Right hindlimb (tissue), 1 donor: ENCODE measurements at regions not wholly inside any gene's neighbourhood (a gene's known extent, or its start where the extent isn't known, plus 50 kb on each side); places are given as distances from the start of the nearest gene placed in this dataset.

Experiments
- DNase-seq: peaks from one replicate; pipeline ENCODE4 v3.0.0-alpha.2; 2018

GRCh38 chr13:73779881-73780280, 354.3 kb downstream of the KLF12 start:
- DNase-seq: no peak

DNA sequence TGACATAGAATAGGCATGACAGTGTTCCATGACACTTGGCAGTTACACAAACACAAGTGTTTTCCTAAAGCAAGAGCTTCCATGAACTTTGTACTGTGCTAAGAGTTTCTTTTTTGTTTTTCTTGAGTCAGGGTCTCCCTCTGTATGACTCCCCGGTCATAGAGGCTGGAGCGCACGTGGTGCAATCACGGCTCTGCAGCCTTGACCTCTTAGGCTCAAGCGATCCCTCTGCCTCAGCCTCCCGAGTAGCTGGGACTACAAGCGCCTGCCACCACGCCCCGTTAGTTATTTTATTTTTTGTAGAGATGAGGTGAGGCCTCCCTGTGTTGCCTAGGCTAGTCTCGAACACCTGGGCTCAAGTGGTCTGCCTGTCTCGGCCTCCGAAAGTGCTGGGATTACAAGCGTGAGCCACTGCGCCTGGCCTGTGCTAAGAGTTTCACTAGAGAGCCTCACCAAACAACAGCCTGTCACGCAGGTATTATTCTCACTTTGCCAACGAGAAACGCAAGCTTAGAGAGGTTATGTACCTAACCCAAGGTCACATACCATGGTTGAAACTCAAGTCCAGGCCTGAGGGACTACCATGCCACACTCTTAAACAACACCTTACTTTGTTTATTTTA, 355.9 kb downstream of the KLF12 start:
- no peak for DNase-seq

DNA sequence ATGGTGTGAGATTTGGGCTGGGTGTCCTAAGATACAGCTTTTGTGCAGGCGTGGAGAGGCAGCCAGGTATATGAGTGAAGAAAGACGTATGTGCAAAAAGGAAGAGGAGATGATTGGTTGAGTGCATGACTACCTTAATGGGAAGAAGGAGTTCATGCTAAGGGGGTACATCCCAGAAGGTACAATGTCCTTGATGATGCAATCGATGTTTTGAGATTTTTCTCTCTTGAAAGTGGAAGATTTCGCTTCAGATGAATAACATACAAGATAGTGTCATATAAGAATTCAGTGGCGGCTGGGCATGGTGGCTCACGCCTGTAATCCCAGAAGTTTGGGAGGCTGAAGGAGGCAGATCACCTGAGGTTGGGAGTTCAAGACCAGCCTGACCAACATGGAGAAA, 357.1 kb downstream of the KLF12 start:
- no peak for DNase-seq

- no peak for DNase-seq
Observed at GRCh38 chr13:73776151-73776785, 357.9 kb downstream of the KLF12 start.

GRCh38 chr13:73773168-73773549, 361.0 kb downstream of the KLF12 start:
- no peak for DNase-seq

GRCh38 chr13:73772449-73773167, 361.6 kb downstream of the KLF12 start:
- DNase-seq: no peak

GRCh38 chr13:73767747-73768315, 366.4 kb downstream of the KLF12 start:
- DNase-seq: no peak

DNA sequence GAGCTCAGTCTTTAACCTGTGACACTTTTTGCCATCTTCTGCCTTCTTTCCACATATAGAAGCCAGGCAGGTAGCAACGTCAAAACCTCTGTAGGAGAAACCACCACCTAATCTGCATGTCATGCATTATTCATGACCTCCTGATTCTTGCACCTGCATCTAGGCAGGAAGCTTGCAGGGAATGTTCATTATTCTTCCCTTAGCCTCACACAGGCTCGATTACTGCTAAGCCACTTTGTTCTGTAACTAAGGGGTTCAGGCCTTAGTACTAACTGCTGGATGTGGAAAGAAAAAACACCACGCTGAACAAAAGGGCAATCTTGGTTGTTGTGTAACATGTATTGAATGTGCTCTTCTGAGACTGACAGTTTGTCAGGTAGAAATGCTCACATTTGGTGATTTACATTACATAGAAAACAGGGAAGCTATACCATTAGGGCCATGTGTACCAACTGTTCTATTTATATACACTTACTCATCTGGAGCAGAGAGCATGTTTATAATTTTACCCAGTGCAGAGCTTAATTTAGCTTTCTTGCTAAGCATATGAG, 366.9 kb downstream of the KLF12 start:
- no peak for DNase-seq

DNA sequence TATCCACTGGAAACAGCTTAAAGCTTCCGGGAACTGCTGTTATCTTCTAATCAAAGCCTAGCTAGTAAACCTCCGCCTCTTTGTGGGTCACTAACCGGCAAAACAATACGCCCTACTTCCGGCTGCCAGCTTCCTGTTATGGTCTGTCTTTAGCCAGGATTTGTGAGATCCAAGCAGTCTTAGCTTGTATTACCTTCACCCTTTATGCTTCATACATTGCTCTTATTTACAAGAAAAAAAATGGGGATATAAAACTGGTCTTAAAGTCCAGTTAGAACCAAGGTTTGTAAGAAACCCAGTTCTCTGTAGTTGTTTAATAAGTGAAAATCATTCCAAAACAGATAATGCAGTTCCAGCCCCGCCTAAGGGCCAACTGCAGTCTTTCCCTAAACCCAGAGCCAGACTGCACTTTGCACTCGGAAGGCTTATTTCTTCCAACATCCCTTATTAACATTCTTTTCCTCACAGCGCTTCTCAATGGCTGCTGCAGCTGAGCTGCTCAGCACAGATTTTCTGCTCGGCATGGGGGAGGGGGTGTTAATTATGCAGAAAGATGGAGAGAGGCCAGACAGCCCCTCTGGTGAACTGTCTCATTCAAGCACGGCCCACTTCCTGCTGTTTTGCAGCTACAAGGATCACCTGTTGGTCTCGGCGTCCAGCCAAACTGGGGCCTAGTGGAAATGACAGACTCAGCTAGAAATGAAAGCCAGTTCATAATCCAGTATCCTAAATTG, 368.4 kb downstream of the KLF12 start:
- DNase-seq: peak; percentile 97

DNA sequence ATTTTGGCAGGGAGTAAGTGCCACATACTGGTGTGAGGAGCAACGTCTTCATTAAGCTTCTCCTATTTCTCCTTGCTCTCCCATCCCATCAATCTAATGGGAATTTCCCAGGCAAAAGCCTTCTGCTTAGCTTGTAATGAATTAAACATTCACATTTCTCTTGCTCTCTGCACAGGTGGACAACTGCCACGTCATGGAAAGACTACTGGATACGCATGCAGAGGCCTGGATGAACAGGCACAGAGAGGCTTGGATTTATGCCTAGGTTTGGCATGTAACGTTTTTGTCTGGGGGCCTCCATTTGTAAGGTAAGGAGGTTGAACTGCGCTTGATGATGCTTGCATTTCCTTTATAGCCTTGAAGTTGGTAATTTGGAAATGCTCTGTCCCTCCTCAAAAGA, 374.8 kb downstream of the KLF12 start:
- DNase-seq: peak; percentile 49

GRCh38 chr13:73757481-73758233, 376.5 kb downstream of the KLF12 start:
- no peak for DNase-seq

DNA sequence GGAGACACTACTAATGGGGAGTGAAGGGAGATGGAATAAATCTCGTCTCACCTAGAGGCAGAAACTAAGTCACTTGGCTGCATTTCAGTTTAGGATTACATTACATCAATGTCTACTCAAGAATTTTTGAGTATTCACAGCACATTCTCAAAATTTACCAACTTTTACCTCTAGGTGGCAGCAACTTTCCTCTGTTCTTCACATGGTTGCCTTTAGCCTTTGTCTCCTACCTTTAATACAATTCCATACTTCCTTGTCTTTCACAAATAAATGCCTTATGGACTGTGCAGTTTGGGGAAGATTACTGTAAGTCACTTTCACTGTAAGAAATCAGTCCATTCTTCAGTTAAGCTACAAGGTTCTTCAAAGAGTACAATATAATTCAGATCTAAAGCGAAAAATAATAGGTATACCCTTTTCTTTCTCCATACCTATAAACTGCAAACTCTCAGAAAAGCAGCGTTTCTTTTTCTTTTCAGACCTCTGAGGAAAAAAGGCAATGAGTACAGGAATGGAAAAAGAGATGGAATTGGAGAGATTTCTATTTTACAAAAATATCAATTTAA, 379.4 kb downstream of the KLF12 start:
- no peak for DNase-seq

- DNase-seq: no peak
Observed at GRCh38 chr13:73754241-73754640, 380.0 kb downstream of the KLF12 start.

- DNase-seq: no peak
Observed at GRCh38 chr13:73751290-73751689, 382.9 kb downstream of the KLF12 start.

DNA sequence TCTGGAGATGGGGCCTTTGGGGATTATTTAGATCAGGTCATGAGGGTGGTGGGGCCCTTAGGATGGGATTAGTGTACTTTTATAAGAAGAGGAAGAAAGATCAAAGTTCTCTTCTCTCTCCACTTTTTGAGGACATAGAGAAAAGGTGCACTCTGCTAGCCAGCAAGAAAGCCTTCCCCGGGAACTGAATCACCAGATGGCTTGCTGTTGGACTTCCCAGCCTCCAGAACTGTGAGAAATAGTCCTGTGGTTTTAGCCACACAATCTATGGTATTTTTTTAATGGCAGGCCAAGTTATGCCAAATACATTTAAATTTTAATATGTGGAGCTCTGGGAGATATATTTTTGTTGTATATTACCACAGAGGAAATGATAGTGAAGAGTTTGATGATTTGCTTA, 385.8 kb downstream of the KLF12 start:
- DNase-seq: no peak

- no peak for DNase-seq
Observed at GRCh38 chr13:73745190-73745589, 389.0 kb downstream of the KLF12 start.

- no peak for DNase-seq
Observed at GRCh38 chr13:73742982-73743381, 391.2 kb downstream of the KLF12 start.

DNA sequence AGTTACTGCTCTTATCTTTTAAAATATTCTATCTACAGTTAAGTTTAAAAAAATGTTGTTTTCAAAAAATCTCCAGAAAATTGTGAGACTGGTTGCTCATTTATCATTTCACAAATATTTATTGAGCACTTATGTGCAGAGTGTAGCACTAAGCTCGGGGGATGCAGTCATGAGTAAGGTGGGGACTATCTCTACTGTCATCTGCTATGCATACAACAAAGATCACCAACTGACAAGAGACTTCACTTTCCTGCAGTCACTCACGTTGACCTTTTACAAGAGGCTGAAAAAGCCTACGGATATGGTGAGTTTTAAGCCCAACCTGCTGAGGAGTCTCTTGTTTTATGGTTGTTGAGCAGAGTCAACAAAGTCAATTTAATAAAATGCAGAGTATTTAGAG, 392.5 kb downstream of the KLF12 start:
- no peak for DNase-seq

DNA sequence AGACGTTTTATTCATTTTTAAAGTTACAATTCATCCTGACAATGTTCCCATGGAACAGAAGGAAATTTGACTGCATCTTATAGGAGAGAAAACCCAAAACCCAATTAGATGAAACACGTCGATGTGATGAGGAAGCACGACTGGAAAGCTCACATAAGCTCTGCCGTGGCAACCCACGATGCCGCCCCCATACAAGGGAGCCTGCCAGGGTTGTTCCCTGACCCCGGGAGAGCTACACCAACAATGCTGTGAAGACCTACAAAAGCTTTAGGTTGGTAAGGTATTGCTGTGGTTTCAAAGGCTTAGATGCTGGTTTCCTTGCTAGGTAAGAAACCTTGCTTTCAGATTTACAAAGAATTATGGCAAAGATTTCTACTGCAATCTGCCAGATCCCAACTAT, 393.1 kb downstream of the KLF12 start:
- DNase-seq: no peak

DNA sequence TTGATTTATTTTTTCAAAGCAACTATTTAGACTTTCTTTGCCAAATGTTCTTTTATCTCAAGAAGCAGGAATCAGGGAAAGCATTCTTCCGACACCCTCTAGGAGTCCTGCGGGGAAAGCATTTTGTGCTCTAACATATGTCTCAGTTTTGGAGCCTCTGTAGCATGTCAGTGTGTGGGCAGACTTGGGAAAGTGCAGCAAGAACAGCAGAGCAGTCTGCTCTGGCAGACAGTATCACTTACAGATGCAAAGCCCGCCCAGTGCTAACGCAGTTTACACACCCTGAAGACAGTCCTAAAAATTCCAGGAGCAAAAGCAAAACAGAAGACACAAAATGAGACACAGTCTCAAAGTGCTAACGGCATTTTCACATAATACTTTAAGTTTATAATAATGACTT, 393.5 kb downstream of the KLF12 start:
- peak; percentile 37 for DNase-seq

DNA sequence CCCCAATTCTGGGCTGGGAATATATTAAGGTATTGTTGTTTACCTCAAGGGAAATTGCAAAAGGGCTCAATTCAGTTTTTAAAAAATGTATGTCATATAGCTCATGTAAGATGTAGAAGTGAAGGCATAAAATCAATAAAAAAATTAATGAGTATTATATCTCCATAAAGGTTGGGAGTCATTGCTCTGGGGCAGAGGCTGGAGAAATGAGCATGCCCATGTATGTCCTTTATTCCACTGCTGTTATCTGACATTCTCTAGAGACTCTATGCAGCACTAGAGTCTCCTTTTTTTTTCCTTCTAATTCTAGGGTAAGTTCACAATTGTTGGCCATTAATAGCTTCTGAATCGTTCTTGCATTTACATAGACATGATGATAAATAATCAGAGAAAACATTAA, 394.8 kb downstream of the KLF12 start:
- no peak for DNase-seq

GRCh38 chr13:73738626-73739025, 395.6 kb downstream of the KLF12 start:
- DNase-seq: no peak
